Stomach (tissue), 8 donors: ENCODE measurements at regions not wholly inside any gene's neighbourhood (a gene's known extent, or its start where the extent isn't known, plus 50 kb on each side); places are given as distances from the start of the nearest gene placed in this dataset.

Experiments used
- DNase-seq, 2 donors: peaks; one replicate each; pipeline versions ENCODE4 v3.0.0 to v3.0.0-alpha.2; 2013 to 2019
- H3K27ac ChIP-seq, 5 donors: fragments of 200-600 bp in 4 of 5; sonication (generic) in 4 of 5; one replicate each; pipeline ENCODE4 v1.5.1; 2013 to 2019; ENCODE audit warnings: mild to moderate bottlenecking in 1 of 5, moderate library complexity in 1 of 5
- H3K27me3 ChIP-seq, 3 donors: fragments of 200-600 bp; sonication (generic); one replicate each; pipeline ENCODE4 v1.5.1; 2017 to 2019; ENCODE audit warnings: mixed run types in 1 of 3
- H3K36me3 ChIP-seq, 4 donors: fragments of 200-600 bp; sonication (generic); 1 replicate in 3 of 4; 2 replicates in 1 of 4; pipeline ENCODE4 v1.5.1; 2016 to 2019
- H3K4me1 ChIP-seq, 4 donors: fragments of 200-600 bp; sonication (generic); one replicate each; pipeline ENCODE4 v1.5.1; 2016 to 2019
- H3K4me3 ChIP-seq, 4 donors: fragments of 200-600 bp; sonication (generic) in 3 of 4; one replicate each; pipeline ENCODE4 v1.5.1; 2016 to 2019; ENCODE audit warnings: mild to moderate bottlenecking in 1 of 4
- H3K9me3 ChIP-seq, 4 donors: fragments of 200-600 bp; sonication (generic); one replicate each; pipeline ENCODE4 v1.5.1; 2016 to 2019
- CTCF ChIP-seq, 7 experiments: fragments of 450-650 bp in 4 of 7; fragments of 200-600 bp in 3 of 7; sonication (generic) in 3 of 7; IDR thresholded peaks; one replicate each; pipeline ENCODE4 v1.5.1; 2016 to 2019; ENCODE audit warnings: antibody characterized with exemption in 7 of 7, control low read depth in 2 of 7, mild to moderate bottlenecking in 1 of 7
- EP300 ChIP-seq: sonication (generic); formaldehyde crosslinking; IDR thresholded peaks from one replicate; pipeline ENCODE4 v1.6.1; 2017; ENCODE audit warnings: antibody characterized with exemption
- POLR2A ChIP-seq, 4 donors: fragments of 450-650 bp; IDR thresholded peaks; one replicate each; pipeline ENCODE4 v1.6.1; 2016; ENCODE audit warnings: antibody characterized with exemption in 4 of 4, control low read depth in 2 of 4, mild to moderate bottlenecking in 1 of 4, moderate library complexity in 1 of 4
- POLR2AphosphoS5 ChIP-seq, 3 donors: sonication (generic); formaldehyde crosslinking; IDR thresholded peaks; one replicate each; pipeline ENCODE4 v1.6.1; 2016; ENCODE audit warnings: antibody characterized with exemption in 3 of 3
- WGBS, 5 donors: extraction: QIAGEN DNeasy Blood & Tissue Kit in 3 of 5; methylation state at CpG; one replicate each; pipeline versions ENCODE4 v1.1.5 to v1.1.7; 2013 to 2018; 5-methylcytosine and 5-hydroxymethylcytosine counted together
- intact Hi-C: fragments of 100-400 bp; cut with DNase I; formaldehyde crosslinking; loops from one replicate; pipeline ENCODE4 v1.15.1; 2023; ENCODE audit warnings: low total_unique reads
- donor health status: healthy with polysubstance abuse.
- donor health status: Bipolar disorder and iron deficiency.
- donor health status: healthy.

DNA sequence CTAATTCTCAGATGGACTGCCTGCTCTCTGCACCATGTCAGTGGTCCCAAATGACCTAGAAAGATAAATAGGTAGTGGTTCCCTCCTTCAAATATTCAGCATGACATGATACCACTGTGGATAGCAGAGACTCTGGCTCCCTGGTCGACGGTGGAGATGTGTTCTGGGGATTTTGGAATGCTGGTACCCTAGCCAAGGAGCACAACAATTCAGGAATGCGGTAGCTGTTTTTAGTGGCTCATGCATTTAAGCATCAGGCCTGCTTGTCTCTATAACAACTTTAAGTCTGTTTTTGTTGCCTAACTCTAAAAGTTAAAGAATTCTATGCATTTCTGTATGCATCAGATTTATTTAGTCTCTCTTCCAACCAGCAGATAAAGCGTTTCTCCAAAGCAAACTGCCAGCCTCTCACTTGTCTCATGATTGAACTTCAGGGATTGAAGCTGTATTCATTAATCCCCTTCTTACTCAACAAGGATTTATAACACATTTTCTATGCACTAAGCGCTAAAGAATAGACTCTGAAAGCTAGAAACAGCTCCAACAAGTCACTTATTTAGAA lies 164.9 kb upstream of the BMP4 start:
- Histone ChIP-seq H3K36me3 (no peaks in the 10 kb centered on the region), H3K27ac (no peak overlapping the region), H3K4me3 (no peak overlapping the region), H3K4me1 (peaks cover 0 to 12% (median 4%) of the 10 kb centered on the region in 4 donors), H3K27me3 (no peaks in the 10 kb centered on the region), H3K9me3 (no peaks in the 10 kb centered on the region)
- WGBS, 5 donors, result 64 to 79% (median 73%) methylated on average over 5 of the region's 5 CpGs
- intact Hi-C loops, result no loop called here
- DNase-seq, result peak in 1 of 2 donors; percentile 40
- TF ChIP-seq EP300, result no peak
- TF ChIP-seq POLR2A (IDR thresholded peaks at IDR 0.05), result no peak
- TF ChIP-seq POLR2AphosphoS5 (IDR thresholded peaks at IDR 0.05), result no peak
- no peak for TF ChIP-seq CTCF (IDR thresholded peaks at IDR 0.05)

DNA sequence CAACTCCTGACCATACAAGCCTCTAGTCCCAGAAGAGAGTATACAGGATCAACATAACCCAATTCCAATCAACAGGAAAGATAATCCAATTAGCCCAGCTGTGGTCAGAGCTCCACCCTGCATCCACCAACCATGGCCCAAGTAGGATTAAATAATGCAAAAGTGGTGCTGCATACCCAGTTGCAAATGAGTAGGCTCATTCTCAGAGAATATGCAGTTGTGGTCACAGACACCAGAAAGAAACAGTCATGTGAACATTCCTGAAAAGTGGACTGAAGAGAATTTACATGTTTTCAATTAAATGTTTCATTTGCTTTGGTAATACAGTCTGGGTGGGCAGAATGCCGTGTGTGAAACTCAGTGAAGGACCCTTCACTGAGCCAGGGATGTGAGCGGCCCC lies 167.2 kb upstream of the BMP4 start:
- intact Hi-C loops, result no loop called here
- Histone ChIP-seq H3K9me3 (no peaks in the 10 kb centered on the region), H3K4me3 (no peak overlapping the region), H3K27me3 (no peaks in the 10 kb centered on the region), H3K27ac (no peak overlapping the region), H3K36me3 (no peaks in the 10 kb centered on the region), H3K4me1 (no peaks in the 10 kb centered on the region)
- TF ChIP-seq EP300, result no peak
- no peak for TF ChIP-seq POLR2A (IDR thresholded peaks at IDR 0.05)
- TF ChIP-seq POLR2AphosphoS5 (IDR thresholded peaks at IDR 0.05), result no peak
- no peak for TF ChIP-seq CTCF (IDR thresholded peaks at IDR 0.05)
- no peak for DNase-seq
- WGBS, 5 donors, result 94 to 98% (median 98%) methylated on average over 2 of the region's 2 CpGs

DNA sequence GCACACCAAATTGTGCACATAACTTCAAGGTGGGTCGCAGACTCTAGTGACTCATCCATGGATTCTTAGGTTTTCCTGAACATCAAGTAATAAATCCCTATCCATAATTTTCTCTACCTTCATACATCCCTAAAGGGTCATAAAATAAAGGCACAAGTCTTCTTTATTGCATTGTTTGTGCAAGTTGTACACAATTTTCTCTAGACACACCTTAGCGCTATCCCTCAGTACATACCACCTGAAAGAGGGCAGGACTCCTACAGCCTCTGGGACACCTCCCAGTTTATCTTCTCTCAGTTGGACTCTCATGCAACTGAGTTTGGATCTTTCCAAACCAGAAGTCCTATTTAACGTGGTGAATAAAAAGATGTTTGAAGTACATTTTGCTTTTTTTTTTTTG lies 168.5 kb upstream of the BMP4 start:
- no peak overlapping the region for H3K4me3 ChIP-seq
- H3K9me3 ChIP-seq, result no peaks in the 10 kb centered on the region
- no peaks in the 10 kb centered on the region for H3K27me3 ChIP-seq
- TF ChIP-seq POLR2AphosphoS5 (IDR thresholded peaks at IDR 0.05), result no peak
- no peak for TF ChIP-seq EP300
- no peak for TF ChIP-seq CTCF (IDR thresholded peaks at IDR 0.05)
- no peak for TF ChIP-seq POLR2A (IDR thresholded peaks at IDR 0.05)
- intact Hi-C loops, result no loop called here
- H3K4me1 ChIP-seq, result no peaks in the 10 kb centered on the region
- WGBS, 5 donors, result 93 to 94% (median 94%) methylated on average over 3 of the region's 3 CpGs
- no peaks in the 10 kb centered on the region for H3K36me3 ChIP-seq
- no peak for DNase-seq
- H3K27ac ChIP-seq, result no peak overlapping the region

- intact Hi-C loops, result no loop called here
- TF ChIP-seq POLR2A (IDR thresholded peaks at IDR 0.05), result no peak
- TF ChIP-seq POLR2AphosphoS5 (IDR thresholded peaks at IDR 0.05), result no peak
- no peak for TF ChIP-seq CTCF (IDR thresholded peaks at IDR 0.05)
- TF ChIP-seq EP300, result no peak
- H3K27me3 ChIP-seq, result no peaks in the 10 kb centered on the region
Observed at GRCh38 chr14:54126947-54127346, 170.3 kb upstream of the BMP4 start.

More at GRCh38 chr14:54126947-54127346, 170.3 kb upstream of the BMP4 start:
- Histone ChIP-seq H3K9me3 (no peaks in the 10 kb centered on the region), H3K27ac (no peak overlapping the region), H3K4me3 (no peak overlapping the region), H3K4me1 (no peaks in the 10 kb centered on the region), H3K36me3 (no peaks in the 10 kb centered on the region)
- WGBS, 5 donors, result 86 to 91% (median 89%) methylated on average over 3 of the region's 3 CpGs
- DNase-seq, result no peak
